Hepatocyte (in vitro differentiated cells): ENCODE measurements at regions not wholly inside any gene's neighbourhood (a gene's known extent, or its start where the extent isn't known, plus 50 kb on each side); places are given as distances from the start of the nearest gene placed in this dataset.

Experiments
- DNase-seq: peaks from one replicate; pipeline ENCODE4 v3.0.0-alpha.2; 2016; ENCODE audit warnings: low spot score
- H2AFZ ChIP-seq: fragments of 200-600 bp; sonication (generic); 2 replicates; pipeline ENCODE4 v1.6.0; 2016; ENCODE audit warnings: antibody characterized with exemption, mild to moderate bottlenecking
- H3K27ac ChIP-seq: fragments of 200-600 bp; sonication (generic); 2 replicates; pipeline ENCODE4 v1.5.1; 2016; ENCODE audit warnings: mild to moderate bottlenecking
- H3K27me3 ChIP-seq: fragments of 200-600 bp; sonication (generic); 2 replicates; pipeline ENCODE4 v1.6.1; 2016
- H3K36me3 ChIP-seq: fragments of 200-600 bp; sonication (generic); replicated peaks from 2 replicates; pipeline ENCODE4 v1.5.1; 2016; ENCODE audit warnings: low read depth; ENCODE audit not compliant: insufficient read depth
- H3K4me1 ChIP-seq: fragments of 200-600 bp; sonication (generic); 2 replicates; pipeline ENCODE4 v1.5.1; 2016; ENCODE audit warnings: mild to moderate bottlenecking, moderate library complexity; ENCODE audit not compliant: insufficient read depth
- H3K4me2 ChIP-seq: fragments of 200-600 bp; sonication (generic); 2 replicates; pipeline ENCODE4 v1.6.0; 2016
- H3K4me3 ChIP-seq: fragments of 200-600 bp; sonication (generic); 2 replicates; pipeline ENCODE4 v1.5.1; 2016; ENCODE audit warnings: mild to moderate bottlenecking
- H3K79me2 ChIP-seq: fragments of 200-600 bp; sonication (generic); 2 replicates; pipeline ENCODE4 v1.6.0; 2017; ENCODE audit warnings: mild to moderate bottlenecking
- H3K9me2 ChIP-seq: fragments of 200-600 bp; sonication (generic); replicated peaks from 2 replicates; pipeline ENCODE4 v1.6.0; 2017; ENCODE audit warnings: mild to moderate bottlenecking; ENCODE audit not compliant: insufficient read depth
- H3K9me3 ChIP-seq: fragments of 200-600 bp; sonication (generic); 2 replicates; pipeline ENCODE4 v1.5.1; 2016; ENCODE audit warnings: low read depth, mild to moderate bottlenecking
- H4K20me1 ChIP-seq: fragments of 200-600 bp; sonication (generic); 2 replicates; pipeline ENCODE4 v1.6.0; 2016; ENCODE audit warnings: mild to moderate bottlenecking; ENCODE audit not compliant: insufficient read depth, poor library complexity, severe bottlenecking
- CTCF ChIP-seq: fragments of 200-600 bp; sonication (generic); IDR thresholded peaks from 2 replicates; pipeline ENCODE4 v1.5.1; 2016; ENCODE audit warnings: antibody characterized with exemption, mild to moderate bottlenecking; ENCODE audit not compliant: poor library complexity
- EZH2 ChIP-seq: fragments of 200-600 bp; sonication (generic); IDR thresholded peaks from 2 replicates; pipeline ENCODE4 v1.6.1; 2016; ENCODE audit warnings: antibody characterized with exemption, mild to moderate bottlenecking, borderline replicate concordance
- EZH2phosphoT487 ChIP-seq: fragments of 200-600 bp; sonication (generic); IDR thresholded peaks from one replicate; pipeline ENCODE4 v1.6.1; 2018; ENCODE audit warnings: antibody characterized with exemption, mild to moderate bottlenecking, low read depth, moderate library complexity; ENCODE audit not compliant: unreplicated experiment, severe bottlenecking
- WGBS: methylation state at CpG from one replicate; pipeline ENCODE4 v1.1.6; 2016; ENCODE audit warnings: low lambda C conversion rate; ENCODE audit errors: missing lambda C conversion rate; 5-methylcytosine and 5-hydroxymethylcytosine counted together

GRCh38 chr6:126600258-126600916 is 260.5 kb downstream of the CENPW start:
- WGBS = 83% methylated on average over 1 of the region's 1 CpG
- DNase-seq = no peak
- no peak overlapping the region for H2AFZ ChIP-seq
- H3K4me2 ChIP-seq = no peak overlapping the region
- H3K4me1 ChIP-seq = no peaks in the 10 kb centered on the region
- no peak overlapping the region for H3K27ac ChIP-seq
- H3K36me3 ChIP-seq = no peaks in the 10 kb centered on the region
- TF ChIP-seq CTCF (no peak), EZH2 (no peak), EZH2phosphoT487 (no peak)
- H3K27me3 ChIP-seq = no peaks in the 10 kb centered on the region
- H4K20me1 ChIP-seq = no peaks in the 10 kb centered on the region
- H3K9me2 ChIP-seq = no peaks in the 10 kb centered on the region
- H3K4me3 ChIP-seq = no peak overlapping the region
- H3K79me2 ChIP-seq = no peaks in the 10 kb centered on the region
- H3K9me3 ChIP-seq = no peaks in the 10 kb centered on the region

- 97% methylated on average over 4 of the region's 4 CpGs for WGBS
- Histone ChIP-seq H3K27me3 (no peaks in the 10 kb centered on the region), H3K9me2 (no peaks in the 10 kb centered on the region), H3K4me1 (no peaks in the 10 kb centered on the region), H3K9me3 (no peaks in the 10 kb centered on the region), H3K4me3 (no peak overlapping the region), H3K27ac (no peak overlapping the region), H3K36me3 (no peaks in the 10 kb centered on the region), H3K79me2 (no peaks in the 10 kb centered on the region), H2AFZ (no peak overlapping the region), H4K20me1 (no peaks in the 10 kb centered on the region), H3K4me2 (no peak overlapping the region)
- TF ChIP-seq EZH2phosphoT487 = no peak
- TF ChIP-seq CTCF = no peak
- TF ChIP-seq EZH2 = no peak
- no peak for DNase-seq
Observed at GRCh38 chr6:126603410-126603809, 263.5 kb downstream of the CENPW start.

- Histone ChIP-seq H3K27me3 (no peaks in the 10 kb centered on the region), H3K4me2 (no peak overlapping the region), H3K36me3 (no peaks in the 10 kb centered on the region), H4K20me1 (no peaks in the 10 kb centered on the region), H3K9me3 (no peaks in the 10 kb centered on the region), H3K4me3 (no peak overlapping the region), H3K9me2 (no peaks in the 10 kb centered on the region), H3K27ac (no peak overlapping the region), H3K79me2 (no peaks in the 10 kb centered on the region), H3K4me1 (no peaks in the 10 kb centered on the region), H2AFZ (no peak overlapping the region)
- no peak for DNase-seq
- TF ChIP-seq EZH2 (no peak), CTCF (no peak), EZH2phosphoT487 (no peak)
Observed at GRCh38 chr6:126605089-126605488, 265.2 kb downstream of the CENPW start.
